Lower lobe of right lung (tissue), 2 donors: ENCODE measurements at regions not wholly inside any gene's neighbourhood (a gene's known extent, or its start where the extent isn't known, plus 50 kb on each side); places are given as distances from the start of the nearest gene placed in this dataset.

Experiments
- ATAC-seq, 2 donors: fragments of 200-7000 bp; cut with Tn5 transposase; one replicate each; pipeline ENCODE4 v1.9.1; 2020 to 2022; ENCODE audit warnings: mild to moderate bottlenecking in 2 of 2, moderate library complexity in 2 of 2
- DNase-seq: peaks from one replicate; pipeline ENCODE4 v3.0.0-alpha.2; 2020
- H3K27ac ChIP-seq: fragments of 200-600 bp; one replicate; pipeline ENCODE4 v1.8.0; 2022
- H3K27me3 ChIP-seq: fragments of 200-600 bp; one replicate; pipeline ENCODE4 v1.8.0; 2022; ENCODE audit warnings: low read depth
- H3K36me3 ChIP-seq: fragments of 200-600 bp; one replicate; pipeline ENCODE4 v1.8.0; 2022; ENCODE audit warnings: mild to moderate bottlenecking
- H3K4me1 ChIP-seq: fragments of 200-600 bp; one replicate; pipeline ENCODE4 v1.8.0; 2022
- H3K4me3 ChIP-seq: fragments of 200-600 bp; one replicate; pipeline ENCODE4 v1.8.0; 2022; ENCODE audit warnings: mild to moderate bottlenecking
- H3K9me3 ChIP-seq: fragments of 200-600 bp; one replicate; pipeline ENCODE4 v1.8.0; 2022
- intact Hi-C: fragments of 100-400 bp; cut with DNase I; formaldehyde crosslinking; loops from one replicate; pipeline ENCODE4 v1.11.0; 2022
- TF ChIP-seq, protein P1 (sequence below): fragments of 200-600 bp; IDR thresholded peaks from one replicate; pipeline ENCODE4 v1.8.0; 2022; ENCODE audit warnings: antibody characterized with exemption, mild to moderate bottlenecking
- donor health status: DM: no; HTN: yes; CAD: no; lungs with severe emphysema.

DNA sequence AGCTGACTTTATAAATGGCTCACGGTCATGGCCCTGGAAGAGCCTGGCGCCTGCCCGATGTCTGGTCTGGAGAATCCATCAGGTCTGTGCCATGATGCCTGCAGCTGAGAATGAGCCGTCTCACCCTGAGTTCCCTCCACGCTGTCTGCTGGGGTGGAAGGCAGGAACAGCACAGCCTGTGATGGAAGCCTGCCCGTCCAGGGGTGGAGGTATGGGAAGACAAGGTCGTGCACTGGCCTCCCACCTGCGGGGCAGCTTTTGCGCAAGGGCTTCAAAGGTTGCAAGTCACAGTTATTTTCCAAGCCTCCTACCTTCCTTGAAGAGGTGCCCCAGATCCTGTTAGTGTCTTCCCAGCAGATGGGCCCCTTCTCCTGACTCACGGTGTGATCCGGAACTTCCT lies 275.5 kb downstream of the FAM43A start:
- H3K4me1 ChIP-seq, result no peaks in the 10 kb centered on the region
- H3K27me3 ChIP-seq, result no peaks in the 10 kb centered on the region
- H3K4me3 ChIP-seq, result no peak overlapping the region
- H3K27ac ChIP-seq, result no peak overlapping the region
- TF ChIP-seq, protein P1, sequence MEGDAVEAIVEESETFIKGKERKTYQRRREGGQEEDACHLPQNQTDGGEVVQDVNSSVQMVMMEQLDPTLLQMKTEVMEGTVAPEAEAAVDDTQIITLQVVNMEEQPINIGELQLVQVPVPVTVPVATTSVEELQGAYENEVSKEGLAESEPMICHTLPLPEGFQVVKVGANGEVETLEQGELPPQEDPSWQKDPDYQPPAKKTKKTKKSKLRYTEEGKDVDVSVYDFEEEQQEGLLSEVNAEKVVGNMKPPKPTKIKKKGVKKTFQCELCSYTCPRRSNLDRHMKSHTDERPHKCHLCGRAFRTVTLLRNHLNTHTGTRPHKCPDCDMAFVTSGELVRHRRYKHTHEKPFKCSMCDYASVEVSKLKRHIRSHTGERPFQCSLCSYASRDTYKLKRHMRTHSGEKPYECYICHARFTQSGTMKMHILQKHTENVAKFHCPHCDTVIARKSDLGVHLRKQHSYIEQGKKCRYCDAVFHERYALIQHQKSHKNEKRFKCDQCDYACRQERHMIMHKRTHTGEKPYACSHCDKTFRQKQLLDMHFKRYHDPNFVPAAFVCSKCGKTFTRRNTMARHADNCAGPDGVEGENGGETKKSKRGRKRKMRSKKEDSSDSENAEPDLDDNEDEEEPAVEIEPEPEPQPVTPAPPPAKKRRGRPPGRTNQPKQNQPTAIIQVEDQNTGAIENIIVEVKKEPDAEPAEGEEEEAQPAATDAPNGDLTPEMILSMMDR, result no peak
- no peaks in the 10 kb centered on the region for H3K9me3 ChIP-seq
- no peak for DNase-seq
- no peaks in the 10 kb centered on the region for H3K36me3 ChIP-seq
- ATAC-seq, result no peak
- intact Hi-C loops, result no loop called here

DNA sequence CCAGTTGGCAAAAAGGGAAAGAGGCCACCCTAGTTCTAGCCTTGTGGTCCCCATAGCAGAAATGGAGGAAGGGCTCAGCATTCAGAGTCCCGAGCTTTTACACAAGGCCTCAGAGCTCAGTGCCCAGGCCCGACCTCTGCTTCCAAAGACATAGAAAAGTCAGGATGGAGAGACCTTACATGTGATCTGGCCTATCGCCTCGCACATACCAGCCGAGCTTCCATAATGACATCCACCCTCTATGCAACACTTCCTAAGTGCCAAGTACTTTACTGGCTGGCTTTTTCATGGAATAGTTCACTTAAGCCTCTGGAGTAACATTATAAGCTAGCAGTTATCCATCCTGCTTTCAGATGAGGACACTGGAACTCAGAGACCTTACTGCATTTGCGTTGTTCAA lies 275.9 kb downstream of the FAM43A start:
- H3K27ac ChIP-seq, result no peak overlapping the region
- DNase-seq, result no peak
- no peak overlapping the region for H3K4me3 ChIP-seq
- H3K36me3 ChIP-seq, result no peaks in the 10 kb centered on the region
- TF ChIP-seq, protein P1, result no peak
- no peaks in the 10 kb centered on the region for H3K9me3 ChIP-seq
- no peaks in the 10 kb centered on the region for H3K4me1 ChIP-seq
- intact Hi-C loops, result no loop called here
- no peaks in the 10 kb centered on the region for H3K27me3 ChIP-seq
- no peak for ATAC-seq

DNA sequence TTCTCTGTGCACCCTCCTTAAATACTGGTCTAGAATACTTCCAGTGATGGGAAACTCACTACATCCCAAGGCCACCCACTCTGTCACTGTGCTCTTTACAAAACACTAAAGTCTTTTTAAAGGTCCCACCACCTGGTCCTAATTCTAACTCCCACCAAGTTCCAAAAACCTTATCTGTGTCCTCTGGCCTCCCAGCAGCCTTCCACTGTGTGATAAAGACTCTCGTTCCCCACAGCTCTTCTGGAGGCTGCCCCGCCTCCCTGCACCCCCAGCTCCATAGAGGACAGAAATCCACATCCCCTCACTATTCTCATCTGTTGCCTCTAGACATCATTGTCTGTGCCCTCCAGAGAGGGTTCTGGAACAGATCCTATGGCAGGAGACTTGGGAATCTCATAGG lies 276.4 kb downstream of the FAM43A start:
- Histone ChIP-seq H3K4me1 (no peaks in the 10 kb centered on the region), H3K4me3 (no peak overlapping the region), H3K9me3 (no peaks in the 10 kb centered on the region), H3K27me3 (no peaks in the 10 kb centered on the region), H3K27ac (no peak overlapping the region), H3K36me3 (no peaks in the 10 kb centered on the region)
- ATAC-seq (no peak), DNase-seq (no peak)
- intact Hi-C loops, result no loop called here
- TF ChIP-seq, protein P1, result no peak

DNA sequence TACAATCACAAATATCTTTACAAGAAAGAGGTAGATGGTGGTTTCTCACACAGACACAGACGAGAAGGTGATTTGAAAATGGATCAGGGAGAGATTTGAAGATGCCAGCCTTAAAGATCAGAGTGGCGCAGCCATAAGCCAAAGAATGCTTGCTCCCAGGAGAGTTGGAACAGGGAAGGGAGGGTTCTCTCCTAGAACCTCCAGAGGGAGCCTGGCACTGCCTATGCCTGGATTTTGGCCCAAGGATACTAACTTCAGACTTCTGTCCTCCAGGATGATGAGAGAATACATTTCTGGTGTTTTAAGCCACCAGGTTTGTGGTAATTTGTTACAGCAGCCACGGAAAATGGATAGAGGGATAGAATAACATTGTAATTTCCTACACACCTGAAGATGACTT lies 279.1 kb downstream of the FAM43A start:
- no peaks in the 10 kb centered on the region for H3K9me3 ChIP-seq
- no peak for ATAC-seq
- H3K4me3 ChIP-seq, result no peak overlapping the region
- intact Hi-C loops, result no loop called here
- DNase-seq, result no peak
- no peaks in the 10 kb centered on the region for H3K4me1 ChIP-seq
- no peaks in the 10 kb centered on the region for H3K27me3 ChIP-seq
- TF ChIP-seq, protein P1, result no peak
- H3K36me3 ChIP-seq, result no peaks in the 10 kb centered on the region
- no peak overlapping the region for H3K27ac ChIP-seq

DNA sequence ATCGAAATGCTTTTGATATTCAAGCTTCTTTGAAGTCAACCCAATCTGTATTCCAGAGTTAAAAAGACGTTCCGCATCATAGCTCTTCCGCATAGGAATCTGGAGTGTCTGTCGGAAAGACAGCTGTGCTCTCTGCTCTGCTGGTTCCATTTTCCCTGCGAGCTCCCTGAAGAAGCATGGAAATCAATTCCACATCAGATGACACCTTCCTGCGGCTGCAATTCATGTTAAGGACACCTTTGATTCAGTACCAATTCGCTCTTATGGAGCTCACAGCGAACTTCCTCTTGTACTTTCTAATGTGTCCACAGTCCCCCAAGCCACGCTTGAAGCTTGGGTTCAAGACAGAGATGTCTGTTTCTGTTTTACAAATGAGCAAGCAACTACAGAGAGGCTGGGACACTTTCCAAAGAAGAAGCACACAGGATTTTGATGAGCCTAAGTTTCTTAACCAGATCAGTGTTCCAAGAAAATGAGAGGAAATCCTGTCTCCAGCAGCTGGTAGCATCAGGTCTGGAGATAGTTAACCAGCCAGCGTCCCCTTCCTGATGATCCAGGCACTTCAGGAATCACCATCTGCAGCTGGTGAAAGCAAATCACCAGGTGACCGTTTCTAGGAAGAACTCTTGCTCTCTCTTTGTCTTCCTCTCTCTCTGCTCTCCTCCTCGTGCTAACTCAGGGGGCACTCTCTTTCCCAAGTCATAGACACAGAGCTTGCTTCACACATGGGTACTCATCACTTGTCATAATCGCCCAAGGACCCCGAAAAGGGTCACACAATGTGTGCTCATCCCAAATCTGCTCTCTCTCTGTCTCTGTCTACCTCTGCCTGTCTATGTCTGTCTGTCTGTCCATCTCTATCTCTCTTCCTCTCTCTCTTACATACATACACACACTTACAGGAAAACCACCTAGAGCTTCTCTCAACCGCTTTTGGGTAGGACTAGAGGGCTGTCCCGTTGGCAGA lies 281.8 kb downstream of the FAM43A start:
- intact Hi-C loops, result no loop called here
- no peaks in the 10 kb centered on the region for H3K36me3 ChIP-seq

More for the DNA sequence above, 281.8 kb downstream of the FAM43A start:
- no peak for DNase-seq
- H3K27ac ChIP-seq, result no peak overlapping the region
- no peaks in the 10 kb centered on the region for H3K27me3 ChIP-seq
- no peaks in the 10 kb centered on the region for H3K9me3 ChIP-seq
- TF ChIP-seq, protein P1, result no peak
- no peak overlapping the region for H3K4me3 ChIP-seq
- H3K4me1 ChIP-seq, result no peaks in the 10 kb centered on the region
- ATAC-seq, result no peak
